MM.1S (cell line): ENCODE measurements at regions not wholly inside any gene's neighbourhood (a gene's known extent, or its start where the extent isn't known, plus 50 kb on each side); places are given as distances from the start of the nearest gene placed in this dataset.

Source experiments
- DNase-seq: peaks from one replicate; pipeline ENCODE4 v3.0.0-alpha.2; 2015
- H2AFZ ChIP-seq: fragments of 300-600 bp; sonication (generic); 2 replicates; pipeline ENCODE4 v1.6.0; 2016; ENCODE audit warnings: antibody characterized with exemption, low read length
- H3F3A ChIP-seq: fragments of 300-600 bp; sonication (generic); 2 replicates; pipeline ENCODE4 v1.6.1; 2016; ENCODE audit warnings: mild to moderate bottlenecking, antibody characterized with exemption, low read length, moderate library complexity, mixed read lengths; ENCODE audit not compliant: insufficient read depth
- H3K27ac ChIP-seq: fragments of 300-600 bp; sonication (generic); 2 replicates; pipeline ENCODE4 v1.5.1; 2016; ENCODE audit warnings: mild to moderate bottlenecking, low read length
- H3K27me3 ChIP-seq: fragments of 300-600 bp; sonication (generic); replicated peaks from 2 replicates; pipeline ENCODE4 v1.6.0; 2016; ENCODE audit warnings: low read length; ENCODE audit not compliant: insufficient read depth
- H3K36me3 ChIP-seq: fragments of 300-600 bp; sonication (generic); replicated peaks from 2 replicates; pipeline ENCODE4 v1.6.1; 2016; ENCODE audit warnings: mild to moderate bottlenecking, low read length, mixed read lengths; ENCODE audit not compliant: insufficient read depth
- H3K4me1 ChIP-seq: fragments of 300-600 bp; sonication (generic); 2 replicates; pipeline ENCODE4 v1.6.1; 2016; ENCODE audit warnings: low read length, mixed read lengths
- H3K4me2 ChIP-seq: fragments of 300-600 bp; sonication (generic); 2 replicates; pipeline ENCODE4 v1.6.0; 2016; ENCODE audit warnings: low read depth, low read length
- H3K4me3 ChIP-seq: fragments of 300-600 bp; sonication (generic); 2 replicates; pipeline ENCODE4 v1.5.1; 2016; ENCODE audit warnings: low read length, mixed read lengths
- H3K79me2 ChIP-seq: fragments of 300-600 bp; sonication (generic); 2 replicates; pipeline ENCODE4 v1.6.1; 2016; ENCODE audit warnings: mixed run types, low read length, mixed read lengths
- H3K9ac ChIP-seq: fragments of 300-600 bp; sonication (generic); 2 replicates; pipeline ENCODE4 v1.6.1; 2016; ENCODE audit warnings: low read length, mixed read lengths
- H3K9me2 ChIP-seq: fragments of 300-600 bp; sonication (generic); replicated peaks from 2 replicates; pipeline ENCODE4 v1.6.1; 2016; ENCODE audit warnings: mild to moderate bottlenecking, low read length, mixed read lengths; ENCODE audit not compliant: insufficient read depth
- H3K9me3 ChIP-seq: fragments of 300-600 bp; sonication (generic); replicated peaks from 2 replicates; pipeline ENCODE4 v1.6.1; 2016; ENCODE audit warnings: mild to moderate bottlenecking, low read length, mixed read lengths; ENCODE audit not compliant: insufficient read depth
- H4K20me1 ChIP-seq: fragments of 300-600 bp; sonication (generic); 2 replicates; pipeline ENCODE4 v1.6.1; 2016; ENCODE audit warnings: mild to moderate bottlenecking, low read length, moderate library complexity, mixed read lengths; ENCODE audit not compliant: insufficient read depth
- EZH2 ChIP-seq: fragments of 300-600 bp; sonication (generic); optimal IDR thresholded peaks from 2 replicates; pipeline ENCODE3; 2017; ENCODE audit warnings: low read depth, mild to moderate bottlenecking, antibody characterized with exemption, low read length, mixed read lengths
- EZH2phosphoT487 ChIP-seq: fragments of 300-600 bp; sonication (generic); IDR thresholded peaks from 2 replicates; pipeline ENCODE4 v1.6.1; 2018; ENCODE audit warnings: antibody characterized with exemption, low read length
- TF ChIP-seq, protein P1 (sequence below): fragments of 300-600 bp; sonication (generic); IDR thresholded peaks from 2 replicates; pipeline ENCODE4 v1.5.1; 2016; ENCODE audit warnings: antibody characterized with exemption, low read length, mixed read lengths

DNA sequence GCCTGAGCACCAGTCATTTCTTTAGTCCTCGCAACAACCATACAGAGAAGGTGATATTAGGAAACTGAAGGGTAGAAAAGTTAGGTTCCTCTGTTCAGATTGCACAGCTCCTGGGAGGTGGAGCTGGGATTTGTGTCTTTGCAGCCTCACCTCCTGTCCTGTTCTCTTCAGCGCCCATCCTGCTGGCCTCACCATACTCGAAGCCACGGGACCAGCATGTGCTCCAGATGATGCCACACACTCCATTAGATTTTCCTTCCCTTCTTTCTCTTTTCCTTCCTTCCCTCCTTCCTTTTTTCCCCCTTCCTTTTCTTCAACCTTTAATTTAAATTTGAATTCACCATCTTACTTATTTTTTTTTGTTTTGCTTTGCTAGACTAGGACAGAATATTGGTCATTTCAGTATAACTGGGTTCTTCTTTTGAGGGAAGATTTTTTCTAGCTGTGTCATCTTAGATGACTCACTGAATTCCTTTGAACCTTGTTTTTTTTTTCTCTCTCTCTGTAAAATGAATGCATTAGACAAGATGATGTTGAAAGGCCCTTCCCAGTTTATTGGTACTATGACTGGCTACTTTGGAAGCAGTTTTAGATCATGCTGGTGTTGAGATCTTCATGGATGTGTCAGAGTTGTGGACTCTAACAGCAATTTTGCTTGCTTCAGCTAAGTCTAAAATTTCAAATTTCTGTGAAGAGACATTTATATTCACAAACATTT, 662.5 kb upstream of the TENM4 start:
- H4K20me1 ChIP-seq, result no peaks in the 10 kb centered on the region
- no peak for TF ChIP-seq EZH2
- TF ChIP-seq, protein P1, sequence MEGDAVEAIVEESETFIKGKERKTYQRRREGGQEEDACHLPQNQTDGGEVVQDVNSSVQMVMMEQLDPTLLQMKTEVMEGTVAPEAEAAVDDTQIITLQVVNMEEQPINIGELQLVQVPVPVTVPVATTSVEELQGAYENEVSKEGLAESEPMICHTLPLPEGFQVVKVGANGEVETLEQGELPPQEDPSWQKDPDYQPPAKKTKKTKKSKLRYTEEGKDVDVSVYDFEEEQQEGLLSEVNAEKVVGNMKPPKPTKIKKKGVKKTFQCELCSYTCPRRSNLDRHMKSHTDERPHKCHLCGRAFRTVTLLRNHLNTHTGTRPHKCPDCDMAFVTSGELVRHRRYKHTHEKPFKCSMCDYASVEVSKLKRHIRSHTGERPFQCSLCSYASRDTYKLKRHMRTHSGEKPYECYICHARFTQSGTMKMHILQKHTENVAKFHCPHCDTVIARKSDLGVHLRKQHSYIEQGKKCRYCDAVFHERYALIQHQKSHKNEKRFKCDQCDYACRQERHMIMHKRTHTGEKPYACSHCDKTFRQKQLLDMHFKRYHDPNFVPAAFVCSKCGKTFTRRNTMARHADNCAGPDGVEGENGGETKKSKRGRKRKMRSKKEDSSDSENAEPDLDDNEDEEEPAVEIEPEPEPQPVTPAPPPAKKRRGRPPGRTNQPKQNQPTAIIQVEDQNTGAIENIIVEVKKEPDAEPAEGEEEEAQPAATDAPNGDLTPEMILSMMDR, result no peak
- no peak for TF ChIP-seq EZH2phosphoT487
- no peaks in the 10 kb centered on the region for H3K36me3 ChIP-seq
- no peaks in the 10 kb centered on the region for H3K9me2 ChIP-seq
- no peaks in the 10 kb centered on the region for H3K9me3 ChIP-seq
- no peak overlapping the region for H3K27ac ChIP-seq
- no peak overlapping the region for H3K4me2 ChIP-seq
- no peak overlapping the region for H2AFZ ChIP-seq
- no peaks in the 10 kb centered on the region for H3K4me1 ChIP-seq
- no peak overlapping the region for H3K9ac ChIP-seq
- DNase-seq, result no peak
- no peaks in the 10 kb centered on the region for H3K79me2 ChIP-seq
- no peaks in the 10 kb centered on the region for H3F3A ChIP-seq
- no peak overlapping the region for H3K4me3 ChIP-seq
- no peaks in the 10 kb centered on the region; the same call in 1 of the 2 replicates for H3K27me3 ChIP-seq

DNA sequence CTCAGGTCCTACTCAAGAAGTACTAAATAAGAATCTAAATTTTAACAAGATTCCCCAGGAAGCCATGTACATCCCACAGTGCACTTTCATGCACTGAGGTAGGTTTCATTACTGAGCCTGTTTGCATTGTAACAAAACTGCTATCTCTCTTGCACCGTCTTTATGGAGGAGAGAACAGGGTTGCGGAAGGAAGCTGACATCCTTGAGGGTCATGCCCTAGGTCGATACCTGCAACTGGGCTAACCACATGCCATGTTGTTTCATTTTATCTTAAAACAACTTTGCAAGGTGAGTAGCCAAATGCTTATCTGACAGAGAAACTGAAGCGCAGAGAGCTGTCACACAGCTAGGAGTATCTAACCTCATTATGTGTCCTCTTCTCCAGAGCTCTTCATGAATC, 656.3 kb upstream of the TENM4 start:
- peak; percentile 76 for DNase-seq
- Histone ChIP-seq H3K9ac (no peak overlapping the region), H3K36me3 (no peaks in the 10 kb centered on the region), H4K20me1 (no peaks in the 10 kb centered on the region), H3K27me3 (no peaks in the 10 kb centered on the region; the same call in 1 of the 2 replicates), H3K79me2 (no peaks in the 10 kb centered on the region), H3K4me2 (no peak overlapping the region), H3F3A (no peaks in the 10 kb centered on the region), H3K4me1 (peaks cover 6% of the 10 kb centered on the region; the same call in 1 of the 2 replicates), H3K9me3 (no peaks in the 10 kb centered on the region), H2AFZ (no peak overlapping the region), H3K4me3 (no peak overlapping the region), H3K27ac (no peak overlapping the region), H3K9me2 (no peaks in the 10 kb centered on the region)
- no peak for TF ChIP-seq EZH2phosphoT487
- no peak for TF ChIP-seq EZH2
- TF ChIP-seq, protein P1, result no peak

DNA sequence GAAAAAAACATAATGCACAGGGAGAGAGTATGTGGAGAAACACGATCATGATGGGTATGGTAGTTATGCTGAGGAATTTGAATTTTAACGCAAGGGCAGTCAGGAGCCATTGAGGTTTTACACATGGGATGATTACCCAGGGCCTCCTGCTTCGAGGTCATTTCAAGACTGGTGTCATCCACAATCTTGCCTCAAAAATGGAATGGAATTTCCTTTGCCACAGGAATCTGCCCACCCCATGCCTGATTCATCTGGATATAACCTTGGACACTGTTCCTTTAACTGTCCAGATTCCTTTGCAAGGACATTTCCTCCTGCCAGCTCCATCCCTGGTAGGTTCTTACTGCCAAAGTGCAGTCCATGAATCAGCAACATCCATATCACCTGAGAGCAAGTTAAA, 655.9 kb upstream of the TENM4 start:
- peaks cover 6% of the 10 kb centered on the region; the same call in 1 of the 2 replicates for H3K4me1 ChIP-seq
- no peaks in the 10 kb centered on the region; the same call in 1 of the 2 replicates for H3K27me3 ChIP-seq
- no peaks in the 10 kb centered on the region for H3K9me2 ChIP-seq
- H3K4me3 ChIP-seq, result no peak overlapping the region
- no peaks in the 10 kb centered on the region for H3K79me2 ChIP-seq
- H2AFZ ChIP-seq, result no peak overlapping the region
- H3F3A ChIP-seq, result no peaks in the 10 kb centered on the region
- no peak overlapping the region for H3K27ac ChIP-seq
- H3K4me2 ChIP-seq, result no peak overlapping the region
- H3K9me3 ChIP-seq, result no peaks in the 10 kb centered on the region
- no peaks in the 10 kb centered on the region for H3K36me3 ChIP-seq
- TF ChIP-seq, protein P1, result no peak
- no peak for TF ChIP-seq EZH2
- TF ChIP-seq EZH2phosphoT487, result no peak
- H4K20me1 ChIP-seq, result no peaks in the 10 kb centered on the region
- DNase-seq, result no peak
- H3K9ac ChIP-seq, result no peak overlapping the region
